ENCODE measurements at regions not wholly inside any gene's neighbourhood (a gene's known extent, or its start where the extent isn't known, plus 50 kb on each side); places are given as distances from the start of the nearest gene placed in this dataset.

DNA sequence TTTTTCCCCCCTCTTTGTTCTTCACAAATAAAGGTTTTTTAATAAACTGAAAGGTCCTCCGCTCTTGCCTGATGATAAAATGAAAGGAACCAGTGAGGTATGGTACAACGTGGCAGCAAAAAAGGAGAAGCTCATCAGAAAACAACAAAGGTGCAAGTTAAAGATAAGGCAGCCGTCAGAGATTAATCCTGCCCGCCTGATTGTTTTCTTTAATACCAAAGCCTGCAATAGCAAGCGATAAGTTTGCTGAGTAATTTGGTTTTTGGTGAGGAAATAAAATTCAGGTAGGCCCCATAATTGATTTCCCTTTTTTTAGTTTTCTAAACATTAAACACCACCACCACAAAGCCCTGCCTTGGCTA is 177.9 kb downstream of the MBOAT1 start:
- Histone ChIP-seq H3K4me1 (peaks cover 0 to 3% (median 0%) of the 10 kb centered on the region in 9 donors), H3K9me3 (no peaks in the 10 kb centered on the region), H3K36me3 (no peaks in the 10 kb centered on the region), H3K27me3 (peaks cover 0 to 19% (median 9%) of the 10 kb centered on the region in 7 donors), H3K4me3 (no peak overlapping the region), H3K27ac (no peak overlapping the region)
- ATAC-seq (no peak), DNase-seq (no peak)
- intact Hi-C loops (cut with DNase I), result no loop called here
- 55 to 63% methylated on average over 5 of the region's 5 CpGs for WGBS, 2 donors
- TF ChIP-seq, protein P1, sequence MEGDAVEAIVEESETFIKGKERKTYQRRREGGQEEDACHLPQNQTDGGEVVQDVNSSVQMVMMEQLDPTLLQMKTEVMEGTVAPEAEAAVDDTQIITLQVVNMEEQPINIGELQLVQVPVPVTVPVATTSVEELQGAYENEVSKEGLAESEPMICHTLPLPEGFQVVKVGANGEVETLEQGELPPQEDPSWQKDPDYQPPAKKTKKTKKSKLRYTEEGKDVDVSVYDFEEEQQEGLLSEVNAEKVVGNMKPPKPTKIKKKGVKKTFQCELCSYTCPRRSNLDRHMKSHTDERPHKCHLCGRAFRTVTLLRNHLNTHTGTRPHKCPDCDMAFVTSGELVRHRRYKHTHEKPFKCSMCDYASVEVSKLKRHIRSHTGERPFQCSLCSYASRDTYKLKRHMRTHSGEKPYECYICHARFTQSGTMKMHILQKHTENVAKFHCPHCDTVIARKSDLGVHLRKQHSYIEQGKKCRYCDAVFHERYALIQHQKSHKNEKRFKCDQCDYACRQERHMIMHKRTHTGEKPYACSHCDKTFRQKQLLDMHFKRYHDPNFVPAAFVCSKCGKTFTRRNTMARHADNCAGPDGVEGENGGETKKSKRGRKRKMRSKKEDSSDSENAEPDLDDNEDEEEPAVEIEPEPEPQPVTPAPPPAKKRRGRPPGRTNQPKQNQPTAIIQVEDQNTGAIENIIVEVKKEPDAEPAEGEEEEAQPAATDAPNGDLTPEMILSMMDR (IDR thresholded peaks at IDR 0.05), result no peak

DNA sequence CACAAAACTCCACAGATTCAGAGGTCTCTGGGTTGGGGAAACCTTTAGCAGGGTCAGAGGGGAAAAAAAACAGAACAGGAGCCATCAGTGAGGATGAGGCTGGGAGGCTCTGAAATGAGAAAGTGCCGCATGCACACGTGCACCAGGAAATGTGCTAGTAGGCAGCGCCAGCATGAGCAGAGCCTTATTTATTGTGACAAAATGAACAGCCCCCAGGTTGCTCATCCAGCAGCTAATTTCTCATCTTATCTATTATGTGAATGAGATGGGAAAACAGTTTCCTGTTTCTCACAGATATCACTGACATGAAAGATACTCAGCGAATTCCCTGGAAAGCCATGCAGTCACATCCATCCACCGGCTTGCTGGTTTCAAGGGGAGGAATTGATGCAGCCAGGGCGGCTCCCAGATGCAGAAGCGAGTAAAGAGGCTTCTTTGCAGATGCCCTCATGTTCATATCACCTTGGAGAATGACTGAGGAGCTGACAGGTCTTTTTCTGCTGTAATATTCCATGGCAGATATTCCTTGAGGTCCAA is 176.1 kb downstream of the MBOAT1 start:
- intact Hi-C loops (cut with DNase I), result no loop called here
- DNase-seq, result no peak
- Histone ChIP-seq H3K27ac (no peak overlapping the region), H3K4me1 (no peaks in the 10 kb centered on the region), H3K4me3 (no peak overlapping the region), H3K9me3 (no peaks in the 10 kb centered on the region), H3K36me3 (no peaks in the 10 kb centered on the region), H3K27me3 (peaks cover 0 to 18% (median 9%) of the 10 kb centered on the region in 7 donors)
- WGBS, 2 donors, result 63 to 71% methylated on average over 7 of the region's 7 CpGs
- ATAC-seq, result no peak
- TF ChIP-seq, protein P1 (IDR thresholded peaks at IDR 0.05), result no peak

DNA sequence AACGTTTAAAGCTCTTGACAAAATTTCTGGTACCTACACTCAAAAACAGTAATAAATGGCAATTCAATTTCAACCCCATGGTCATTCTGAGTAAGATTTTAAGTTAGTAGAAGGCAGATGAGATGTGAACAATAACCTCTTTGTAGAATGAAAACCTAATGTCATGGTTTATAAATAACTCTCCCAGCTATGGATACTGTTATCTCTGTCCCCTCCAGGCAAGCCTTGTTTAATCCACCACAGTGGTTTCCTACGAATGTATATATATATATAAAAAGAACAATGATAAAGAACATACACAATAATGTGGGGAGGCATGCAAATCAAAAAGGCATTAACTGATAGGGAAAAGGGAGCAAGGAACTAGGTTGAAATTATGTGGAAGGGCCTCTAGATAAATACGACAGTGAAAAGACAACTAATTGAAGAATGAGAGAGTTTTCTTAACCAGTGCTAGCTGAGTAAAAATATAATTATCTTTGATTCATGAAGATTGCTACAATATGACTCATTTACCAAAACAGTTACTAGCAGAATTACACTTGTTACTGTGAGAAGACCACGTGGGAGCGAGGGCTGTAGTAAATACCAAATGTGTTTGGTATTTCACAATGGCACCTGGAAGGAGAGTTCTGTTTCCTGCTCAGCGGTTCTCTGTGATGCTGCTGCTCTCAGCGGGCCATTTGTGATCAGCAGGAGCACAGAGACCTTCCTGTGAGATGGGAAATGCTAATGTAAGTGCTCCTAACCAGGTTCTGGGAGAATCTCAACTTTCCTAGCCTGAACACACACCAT is 173.7 kb downstream of the MBOAT1 start:
- no peaks in the 10 kb centered on the region for H3K36me3 ChIP-seq
- TF ChIP-seq, protein P1 (IDR thresholded peaks at IDR 0.05), result no peak
- no peak overlapping the region for H3K27ac ChIP-seq
- no peak for ATAC-seq
- intact Hi-C loops (cut with DNase I), result no loop called here
- WGBS, 2 donors, result 53 to 57% methylated on average over 7 of the region's 7 CpGs
- no peak overlapping the region for H3K4me3 ChIP-seq
- H3K27me3 ChIP-seq, result no peaks in the 10 kb centered on the region
- H3K4me1 ChIP-seq, result no peaks in the 10 kb centered on the region
- H3K9me3 ChIP-seq, result no peaks in the 10 kb centered on the region
- DNase-seq, result no peak

DNA sequence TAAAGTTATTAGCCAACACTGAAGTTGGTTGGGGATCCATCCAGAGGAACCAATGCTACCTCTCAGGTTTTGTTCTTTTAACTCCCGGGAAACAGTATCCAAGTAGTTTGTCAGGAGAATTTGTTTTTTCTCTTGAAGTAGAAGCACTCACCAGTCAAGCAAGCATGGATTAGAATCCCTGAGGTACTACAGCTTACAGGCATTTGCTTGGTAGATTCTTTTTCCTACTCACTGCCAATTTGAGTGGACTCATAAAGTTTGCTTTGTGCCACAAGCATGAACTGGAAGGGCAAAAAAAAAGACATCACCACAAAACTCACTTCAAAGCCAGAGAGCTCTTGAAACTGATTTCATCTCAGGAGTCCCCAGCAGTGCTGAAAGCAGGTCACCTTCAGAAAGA is 167.4 kb downstream of the MBOAT1 start:
- DNase-seq, result no peak
- Histone ChIP-seq H3K27ac (no peak overlapping the region), H3K9me3 (no peaks in the 10 kb centered on the region), H3K4me3 (no peak overlapping the region), H3K36me3 (no peaks in the 10 kb centered on the region), H3K27me3 (no peaks in the 10 kb centered on the region), H3K4me1 (no peaks in the 10 kb centered on the region)
- intact Hi-C loops (cut with DNase I), result no loop called here
- no peak for ATAC-seq
- TF ChIP-seq, protein P1 (IDR thresholded peaks at IDR 0.05), result no peak
- WGBS, 2 donors, result 95 to 96% methylated on average over 1 of the region's 1 CpG
